ENCODE measurements at regions not wholly inside any gene's neighbourhood (a gene's known extent, or its start where the extent isn't known, plus 50 kb on each side); places are given as distances from the start of the nearest gene placed in this dataset.

- TF ChIP-seq POLR2AphosphoS5 (IDR thresholded peaks at IDR 0.05; ENCODE audit: low read depth, low read length) (no peak), POLR2A (IDR thresholded peaks at IDR 0.05; ENCODE audit: low read depth, low read length) (no peak), TAF1 (IDR thresholded peaks at IDR 0.05; ENCODE audit: borderline replicate concordance, low read depth, low read length) (no peak)
These were observed 333.5 kb upstream of the RGMA start for GRCh38 chr15:93422476-93422875.
